ENCODE measurements at regions not wholly inside any gene's neighbourhood (a gene's known extent, or its start where the extent isn't known, plus 50 kb on each side); places are given as distances from the start of the nearest gene placed in this dataset.
"Not testable (repeated sequence)": the region's sequence is repeated elsewhere in the genome, so short reads cannot be mapped to it uniquely, and the experiment has no call there.

- no peaks in the 10 kb centered on the region for H3K27me3 ChIP-seq (ENCODE audit: insufficient read depth, low read depth, severe bottlenecking)
- no peak for DNase-seq
- no peaks in the 10 kb centered on the region for H3K9me3 ChIP-seq (ENCODE audit: severe bottlenecking)
- H3K36me3 ChIP-seq, result no peaks in the 10 kb centered on the region
- H3K27ac ChIP-seq, result no peak overlapping the region
- no peak overlapping the region for H3K4me3 ChIP-seq (ENCODE audit: low read depth, low read length)
- no peak for TF ChIP-seq CTCF (IDR thresholded peaks at IDR 0.05; ENCODE audit: low read depth, low read length)
Observed at GRCh38 chr2:199543606-199544172, 86.0 kb upstream of the SATB2 start.

- TF ChIP-seq CTCF (IDR thresholded peaks at IDR 0.05; ENCODE audit: low read depth, low read length), result no peak
- no peaks in the 10 kb centered on the region for H3K9me3 ChIP-seq (ENCODE audit: severe bottlenecking)
- H3K27ac ChIP-seq, result no peak overlapping the region
- no peaks in the 10 kb centered on the region for H3K27me3 ChIP-seq (ENCODE audit: insufficient read depth, low read depth, severe bottlenecking)
- H3K4me3 ChIP-seq (ENCODE audit: low read depth, low read length), result no peak overlapping the region
- no peak for DNase-seq
- H3K36me3 ChIP-seq, result no peaks in the 10 kb centered on the region
Observed at GRCh38 chr2:199535445-199536177, 77.9 kb upstream of the SATB2 start.

GRCh38 chr2:199533873-199534272 lies 76.1 kb upstream of the SATB2 start:
- H3K36me3 ChIP-seq; DNase-seq; H3K27ac ChIP-seq; H3K27me3 ChIP-seq (ENCODE audit: insufficient read depth, low read depth, severe bottlenecking); H3K9me3 ChIP-seq (ENCODE audit: severe bottlenecking); H3K4me3 ChIP-seq (ENCODE audit: low read depth, low read length): not testable (repeated sequence)

GRCh38 chr2:199527071-199527470 lies 69.3 kb upstream of the SATB2 start:
- Histone ChIP-seq H3K36me3 (no peaks in the 10 kb centered on the region), H3K4me3 (ENCODE audit: low read depth, low read length) (no peak overlapping the region), H3K27me3 (ENCODE audit: insufficient read depth, low read depth, severe bottlenecking) (no peaks in the 10 kb centered on the region), H3K9me3 (ENCODE audit: severe bottlenecking) (no peaks in the 10 kb centered on the region), H3K27ac (no peak overlapping the region)
- DNase-seq, result no peak
- TF ChIP-seq CTCF (IDR thresholded peaks at IDR 0.05; ENCODE audit: low read depth, low read length), result no peak

- Histone ChIP-seq H3K36me3 (no peaks in the 10 kb centered on the region), H3K4me3 (ENCODE audit: low read depth, low read length) (no peak overlapping the region), H3K27me3 (ENCODE audit: insufficient read depth, low read depth, severe bottlenecking) (no peaks in the 10 kb centered on the region), H3K27ac (no peak overlapping the region), H3K9me3 (ENCODE audit: severe bottlenecking) (no peaks in the 10 kb centered on the region)
- no peak for DNase-seq
- TF ChIP-seq CTCF (IDR thresholded peaks at IDR 0.05; ENCODE audit: low read depth, low read length), result no peak
Observed at GRCh38 chr2:199524689-199525574, 67.2 kb upstream of the SATB2 start.

GRCh38 chr2:199509403-199509802 lies 51.7 kb upstream of the SATB2 start:
- TF ChIP-seq CTCF (IDR thresholded peaks at IDR 0.05; ENCODE audit: low read depth, low read length), result no peak
- Histone ChIP-seq H3K9me3 (ENCODE audit: severe bottlenecking) (no peaks in the 10 kb centered on the region), H3K36me3 (no peaks in the 10 kb centered on the region), H3K4me3 (ENCODE audit: low read depth, low read length) (no peak overlapping the region), H3K27ac (no peak overlapping the region), H3K27me3 (ENCODE audit: insufficient read depth, low read depth, severe bottlenecking) (no peaks in the 10 kb centered on the region)
- no peak for DNase-seq
